ENCODE measurements at regions not wholly inside any gene's neighbourhood (a gene's known extent, or its start where the extent isn't known, plus 50 kb on each side); places are given as distances from the start of the nearest gene placed in this dataset.

DNA sequence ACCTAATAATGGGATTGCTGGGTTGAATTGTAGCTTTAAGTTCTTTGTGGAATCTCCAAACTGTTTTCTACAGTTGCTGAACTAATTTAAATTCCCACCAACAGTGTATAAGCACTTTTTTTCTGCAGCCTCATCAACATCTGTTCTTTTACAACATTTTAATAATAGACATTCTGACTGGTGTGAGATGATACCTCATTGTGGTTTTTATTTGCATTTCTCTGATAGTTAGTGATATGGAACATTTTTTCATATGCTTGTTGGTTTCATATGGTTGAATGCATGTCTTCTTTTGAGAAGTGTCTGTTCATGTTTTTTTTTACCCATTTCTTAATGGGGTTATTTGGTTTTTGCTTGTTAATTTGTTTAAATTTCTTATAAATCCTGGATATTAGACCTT, 1718.9 kb downstream of the C4orf33 start:
- TF ChIP-seq ARNT (IDR thresholded peaks at IDR 0.05) (no peak), ZNF384 (IDR thresholded peaks at IDR 0.05) (no peak), BHLHE40 (IDR thresholded peaks at IDR 0.05; ENCODE audit: borderline replicate concordance) (no peak), SP1 (IDR thresholded peaks at IDR 0.05) (no peak)

Data from HEK293T (cell line).